PC-3 (cell line): ENCODE measurements at regions not wholly inside any gene's neighbourhood (a gene's known extent, or its start where the extent isn't known, plus 50 kb on each side); places are given as distances from the start of the nearest gene placed in this dataset.

Experiments used
- ATAC-seq: fragments of 200-7000 bp; cut with Tn5 transposase; 2 replicates; pipeline ENCODE4 v1.9.1; 2020; ENCODE audit warnings: mild to moderate bottlenecking, moderate library complexity
- BruUV-seq: library from RNA; stranded (reverse); fragments of 400-500 nt; replicated peaks from 2 replicates; lab custom pipeline; 2021; lab: Mats Ljungman, UMichigan
- CTCF ChIA-PET: fragments of 300-600 bp; sonication (Branson Sonifier 250); formaldehyde crosslinking; loops from one replicate; lab custom pipeline; 2022; ENCODE audit warnings: antibody characterized with exemption; lab: Charles Lee
- POLR2A ChIA-PET: fragments of 300-600 bp; sonication (Branson Sonifier 250); formaldehyde crosslinking; loops from one replicate; lab custom pipeline; 2022; ENCODE audit warnings: antibody characterized with exemption; ENCODE audit not compliant: unreplicated experiment; lab: Charles Lee
- DNase-seq: peaks from one replicate; pipeline ENCODE4 v3.0.0-alpha.2; 2015
- H2AFZ ChIP-seq: fragments of 300-600 bp; sonication (generic); 2 replicates; pipeline ENCODE4 v1.6.0; 2016; ENCODE audit warnings: antibody characterized with exemption, low read length
- H3F3A ChIP-seq: fragments of 300-600 bp; sonication (generic); one replicate; pipeline ENCODE4 v1.6.0; 2017; ENCODE audit warnings: antibody characterized with exemption, low read length, control low read depth, mild to moderate bottlenecking; ENCODE audit not compliant: unreplicated experiment
- H3K27ac ChIP-seq: fragments of 300-600 bp; sonication (generic); 2 replicates; pipeline ENCODE4 v1.5.1; 2016; ENCODE audit warnings: mild to moderate bottlenecking, low read length
- H3K27me3 ChIP-seq: fragments of 300-600 bp; sonication (generic); 2 replicates; pipeline ENCODE4 v1.6.1; 2016; ENCODE audit warnings: low read length, mixed read lengths
- H3K36me3 ChIP-seq: fragments of 300-600 bp; sonication (generic); 2 replicates; pipeline ENCODE4 v1.6.1; 2016; ENCODE audit warnings: low read depth, mixed run types, low read length, mixed read lengths
- H3K4me1 ChIP-seq: fragments of 300-600 bp; sonication (generic); 2 replicates; pipeline ENCODE4 v1.5.1; 2016; ENCODE audit warnings: low read length; ENCODE audit not compliant: insufficient read depth
- H3K4me2 ChIP-seq: fragments of 300-600 bp; sonication (generic); 2 replicates; pipeline ENCODE4 v1.6.0; 2016; ENCODE audit warnings: low read length
- H3K4me3 ChIP-seq: fragments of 300-600 bp; sonication (generic); 2 replicates; pipeline ENCODE4 v1.5.1; 2016; ENCODE audit warnings: mild to moderate bottlenecking, low read length, mixed read lengths
- H3K79me2 ChIP-seq: fragments of 300-600 bp; sonication (generic); 2 replicates; pipeline ENCODE4 v1.6.1; 2017; ENCODE audit warnings: low read length, mixed read lengths
- H3K9ac ChIP-seq: fragments of 300-600 bp; sonication (generic); 2 replicates; pipeline ENCODE4 v1.6.0; 2016; ENCODE audit warnings: mild to moderate bottlenecking, low read length
- H3K9me2 ChIP-seq: fragments of 300-600 bp; sonication (generic); replicated peaks from 2 replicates; pipeline ENCODE4 v1.6.1; 2016; ENCODE audit warnings: mixed run types, low read length, mixed read lengths
- H3K9me3 ChIP-seq: fragments of 300-600 bp; sonication (generic); 2 replicates; pipeline ENCODE4 v1.6.1; 2016; ENCODE audit warnings: low read length, mixed read lengths
- H4K20me1 ChIP-seq: fragments of 300-600 bp; sonication (generic); 2 replicates; pipeline ENCODE4 v1.6.1; 2016; ENCODE audit warnings: low read length, mixed read lengths
- CTCF ChIP-seq: fragments of 300-600 bp; sonication (generic); conservative IDR thresholded peaks from 2 replicates; pipeline ENCODE4 v1.5.1; 2017; ENCODE audit warnings: antibody characterized with exemption, low read depth, mild to moderate bottlenecking, low read length
- EZH2 ChIP-seq: fragments of 300-600 bp; sonication (generic); IDR thresholded peaks from one replicate; pipeline ENCODE4 v1.6.1; 2017; ENCODE audit warnings: antibody characterized with exemption, mild to moderate bottlenecking, low read length; ENCODE audit not compliant: unreplicated experiment
- EZH2phosphoT487 ChIP-seq: fragments of 300-600 bp; sonication (generic); IDR thresholded peaks from 2 replicates; pipeline ENCODE4 v1.6.1; 2018; ENCODE audit warnings: mild to moderate bottlenecking, antibody characterized with exemption, low read length, borderline replicate concordance
- intact Hi-C: fragments of 100-400 bp; cut with micrococcal nuclease; formaldehyde crosslinking; loops from 2 replicates; pipeline ENCODE4 v1.9.0; 2023

- DNase-seq: no peak
- intact Hi-C loops: no loop called here
Measured at GRCh38 chr1:187951817-187952216, 1123.1 kb downstream of the PLA2G4A start.

GRCh38 chr1:187952446-187952845 is 1123.7 kb downstream of the PLA2G4A start:
- intact Hi-C loops: no loop called here
- ChIA-PET CTCF (no interaction called here), POLR2A (no interaction called here)
- no peak for ATAC-seq
- Histone ChIP-seq H4K20me1 (no peaks in the 10 kb centered on the region), H2AFZ (no peak overlapping the region), H3K36me3 (no peaks in the 10 kb centered on the region), H3K27me3 (no peaks in the 10 kb centered on the region), H3K79me2 (no peaks in the 10 kb centered on the region), H3K9me2 (no peaks in the 10 kb centered on the region), H3F3A (no peaks in the 10 kb centered on the region), H3K4me3 (no peak overlapping the region), H3K4me1 (no peaks in the 10 kb centered on the region), H3K9ac (no peak overlapping the region), H3K27ac (no peak overlapping the region), H3K4me2 (no peak overlapping the region), H3K9me3 (no peaks in the 10 kb centered on the region)
- TF ChIP-seq EZH2phosphoT487 (no peak), CTCF (no peak), EZH2 (no peak)
- BruUV-seq: no TSS peak
- DNase-seq: no peak

More at GRCh38 chr1:187951817-187952216, 1123.1 kb downstream of the PLA2G4A start:
- no peak overlapping the region for H3K4me2 ChIP-seq
- no peak for ATAC-seq
- H3K4me3 ChIP-seq: no peak overlapping the region
- H3K36me3 ChIP-seq: no peaks in the 10 kb centered on the region
- no peaks in the 10 kb centered on the region for H3F3A ChIP-seq
- no peak for TF ChIP-seq CTCF
- TF ChIP-seq EZH2: no peak
- no peak for TF ChIP-seq EZH2phosphoT487
- ChIA-PET POLR2A (no interaction called here), CTCF (no interaction called here)
- no peaks in the 10 kb centered on the region for H3K4me1 ChIP-seq
- H3K9me2 ChIP-seq: no peaks in the 10 kb centered on the region
- no peaks in the 10 kb centered on the region for H3K9me3 ChIP-seq
- H2AFZ ChIP-seq: no peak overlapping the region
- no peak overlapping the region for H3K9ac ChIP-seq
- no peaks in the 10 kb centered on the region for H4K20me1 ChIP-seq
- H3K27ac ChIP-seq: no peak overlapping the region
- BruUV-seq: no TSS peak
- no peaks in the 10 kb centered on the region for H3K79me2 ChIP-seq
- H3K27me3 ChIP-seq: no peaks in the 10 kb centered on the region

GRCh38 chr1:187956975-187957374 is 1128.2 kb downstream of the PLA2G4A start:
- TF ChIP-seq CTCF: no peak
- TF ChIP-seq EZH2phosphoT487: no peak
- TF ChIP-seq EZH2: no peak
- no peaks in the 10 kb centered on the region for H4K20me1 ChIP-seq
- ATAC-seq (no peak), DNase-seq (no peak)
- H3K4me1 ChIP-seq: no peaks in the 10 kb centered on the region
- ChIA-PET POLR2A (no interaction called here), CTCF (no interaction called here)
- no peaks in the 10 kb centered on the region for H3K27me3 ChIP-seq
- H3K4me3 ChIP-seq: no peak overlapping the region
- no peaks in the 10 kb centered on the region for H3K9me2 ChIP-seq
- H3K4me2 ChIP-seq: no peak overlapping the region
- H3K9ac ChIP-seq: no peak overlapping the region
- no peaks in the 10 kb centered on the region for H3F3A ChIP-seq
- intact Hi-C loops: no loop called here
- BruUV-seq: no TSS peak
- no peak overlapping the region for H3K27ac ChIP-seq
- no peak overlapping the region for H2AFZ ChIP-seq
- no peaks in the 10 kb centered on the region for H3K79me2 ChIP-seq
- H3K36me3 ChIP-seq: no peaks in the 10 kb centered on the region
- no peaks in the 10 kb centered on the region for H3K9me3 ChIP-seq
